ENCODE measurements at regions not wholly inside any gene's neighbourhood (a gene's known extent, or its start where the extent isn't known, plus 50 kb on each side); places are given as distances from the start of the nearest gene placed in this dataset.

DNA sequence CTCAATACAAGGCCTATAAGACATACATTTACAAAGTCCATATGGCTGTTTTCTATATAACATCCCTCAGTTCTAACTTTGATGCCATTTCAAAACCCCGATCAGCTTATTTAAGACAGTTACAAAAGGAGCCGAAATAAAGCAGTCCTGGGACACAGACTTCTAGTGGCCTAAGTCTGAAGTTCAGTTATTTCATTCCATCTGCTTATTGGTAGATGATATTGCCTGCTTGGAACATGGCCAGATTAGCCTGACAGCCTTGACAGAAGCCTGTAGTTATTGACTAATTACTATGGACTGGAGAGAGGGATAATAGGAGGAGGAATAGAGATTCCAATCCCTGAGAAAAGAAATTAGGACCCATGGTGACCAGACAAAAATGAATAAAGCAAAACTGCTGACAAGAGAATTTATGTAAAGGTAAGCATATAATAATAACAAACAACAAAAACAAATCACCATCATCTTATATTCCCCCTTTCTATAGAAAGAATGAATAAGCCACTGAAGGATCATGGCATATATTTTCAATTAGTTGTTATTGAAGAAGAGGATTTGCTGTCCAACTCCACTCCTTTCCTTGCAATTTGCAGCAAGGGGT lies 206.3 kb upstream of the TOM1L1 start:
- TF ChIP-seq, protein P1, sequence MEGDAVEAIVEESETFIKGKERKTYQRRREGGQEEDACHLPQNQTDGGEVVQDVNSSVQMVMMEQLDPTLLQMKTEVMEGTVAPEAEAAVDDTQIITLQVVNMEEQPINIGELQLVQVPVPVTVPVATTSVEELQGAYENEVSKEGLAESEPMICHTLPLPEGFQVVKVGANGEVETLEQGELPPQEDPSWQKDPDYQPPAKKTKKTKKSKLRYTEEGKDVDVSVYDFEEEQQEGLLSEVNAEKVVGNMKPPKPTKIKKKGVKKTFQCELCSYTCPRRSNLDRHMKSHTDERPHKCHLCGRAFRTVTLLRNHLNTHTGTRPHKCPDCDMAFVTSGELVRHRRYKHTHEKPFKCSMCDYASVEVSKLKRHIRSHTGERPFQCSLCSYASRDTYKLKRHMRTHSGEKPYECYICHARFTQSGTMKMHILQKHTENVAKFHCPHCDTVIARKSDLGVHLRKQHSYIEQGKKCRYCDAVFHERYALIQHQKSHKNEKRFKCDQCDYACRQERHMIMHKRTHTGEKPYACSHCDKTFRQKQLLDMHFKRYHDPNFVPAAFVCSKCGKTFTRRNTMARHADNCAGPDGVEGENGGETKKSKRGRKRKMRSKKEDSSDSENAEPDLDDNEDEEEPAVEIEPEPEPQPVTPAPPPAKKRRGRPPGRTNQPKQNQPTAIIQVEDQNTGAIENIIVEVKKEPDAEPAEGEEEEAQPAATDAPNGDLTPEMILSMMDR (IDR thresholded peaks at IDR 0.05; ENCODE audit: insufficient read depth, low read length, poor library complexity, severe bottlenecking) = no peak
- TF ChIP-seq EZH2phosphoT487 (conservative IDR thresholded peaks at IDR 0.05; ENCODE audit: low read length) = no peak
